Thoracic aorta (tissue), 2 donors: ENCODE measurements at regions not wholly inside any gene's neighbourhood (a gene's known extent, or its start where the extent isn't known, plus 50 kb on each side); places are given as distances from the start of the nearest gene placed in this dataset.

Experiments
- ATAC-seq: fragments of 150-250 bp; one replicate; pipeline ENCODE4 v1.8.0; 2017; ENCODE audit warnings: low read depth; ENCODE audit not compliant: insufficient number of reproducible peaks, low FRiP score
- DNase-seq: peaks from one replicate; pipeline ENCODE4 v3.0.0-alpha.2; 2020; ENCODE audit warnings: low spot score
- H3K27ac ChIP-seq, 2 donors: fragments of 200-600 bp; sonication (generic); 1 replicate in 1 of 2; 2 replicates in 1 of 2; pipeline ENCODE4 v1.5.1; 2016; ENCODE audit warnings: mild to moderate bottlenecking in 2 of 2, moderate library complexity in 2 of 2
- H3K27me3 ChIP-seq: fragments of 200-600 bp; sonication (generic); replicated peaks from 2 replicates; pipeline ENCODE4 v1.6.0; 2016; ENCODE audit warnings: mild to moderate bottlenecking; ENCODE audit not compliant: insufficient read depth
- H3K36me3 ChIP-seq: fragments of 200-600 bp; sonication (generic); one replicate; pipeline ENCODE4 v1.5.1; 2016
- H3K4me1 ChIP-seq, 2 donors: fragments of 200-600 bp; sonication (generic); 1 replicate in 1 of 2; 2 replicates in 1 of 2; pipeline versions ENCODE4 v1.5.1 to v1.6.0; 2016; ENCODE audit warnings: low read depth in 2 of 2, mild to moderate bottlenecking in 1 of 2; ENCODE audit not compliant: control insufficient read depth in 1 of 2
- H3K4me3 ChIP-seq: fragments of 200-600 bp; sonication (generic); 2 replicates; pipeline ENCODE4 v1.5.1; 2016; ENCODE audit warnings: mild to moderate bottlenecking
- H3K9me3 ChIP-seq: fragments of 200-600 bp; sonication (generic); 2 replicates; pipeline ENCODE4 v1.5.1; 2016
- CTCF ChIP-seq: fragments of 200-600 bp; sonication (generic); IDR thresholded peaks from one replicate; pipeline ENCODE4 v1.5.1; 2019; ENCODE audit warnings: antibody characterized with exemption

GRCh38 chr17:53012364-53012763 lies 810.4 kb upstream of the KIF2B start:
- no peak for ATAC-seq
- no peak for TF ChIP-seq CTCF
- no peaks in the 10 kb centered on the region for H3K9me3 ChIP-seq
- no peaks in the 10 kb centered on the region for H3K4me1 ChIP-seq
- DNase-seq = no peak
- H3K27ac ChIP-seq = no peak overlapping the region
- H3K36me3 ChIP-seq = no peaks in the 10 kb centered on the region
- H3K27me3 ChIP-seq = no peaks in the 10 kb centered on the region
- no peak overlapping the region for H3K4me3 ChIP-seq

DNA sequence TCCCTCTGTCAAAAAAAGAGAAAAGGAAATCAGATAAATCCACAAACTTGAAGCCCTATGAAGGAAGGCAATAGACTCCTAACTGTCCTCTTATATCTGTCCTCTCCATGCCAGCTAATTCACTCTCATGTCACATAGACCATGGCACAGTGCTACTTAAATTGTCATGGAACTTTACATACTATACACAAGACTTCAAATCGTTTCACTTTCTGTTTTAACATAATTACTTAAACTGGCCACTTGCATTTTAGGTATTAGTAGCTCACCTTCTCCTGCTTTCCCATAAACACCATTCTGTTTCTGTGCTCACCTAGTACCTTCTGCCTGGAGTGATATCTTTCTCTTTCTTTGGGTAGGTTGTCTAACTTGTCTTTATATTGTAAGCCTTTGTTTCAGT lies 816.7 kb upstream of the KIF2B start:
- ATAC-seq = no peak
- H3K36me3 ChIP-seq = no peaks in the 10 kb centered on the region
- H3K9me3 ChIP-seq = no peaks in the 10 kb centered on the region
- no peaks in the 10 kb centered on the region for H3K4me1 ChIP-seq
- no peak overlapping the region for H3K4me3 ChIP-seq
- no peaks in the 10 kb centered on the region for H3K27me3 ChIP-seq
- TF ChIP-seq CTCF = no peak
- DNase-seq = no peak
- no peak overlapping the region for H3K27ac ChIP-seq

DNA sequence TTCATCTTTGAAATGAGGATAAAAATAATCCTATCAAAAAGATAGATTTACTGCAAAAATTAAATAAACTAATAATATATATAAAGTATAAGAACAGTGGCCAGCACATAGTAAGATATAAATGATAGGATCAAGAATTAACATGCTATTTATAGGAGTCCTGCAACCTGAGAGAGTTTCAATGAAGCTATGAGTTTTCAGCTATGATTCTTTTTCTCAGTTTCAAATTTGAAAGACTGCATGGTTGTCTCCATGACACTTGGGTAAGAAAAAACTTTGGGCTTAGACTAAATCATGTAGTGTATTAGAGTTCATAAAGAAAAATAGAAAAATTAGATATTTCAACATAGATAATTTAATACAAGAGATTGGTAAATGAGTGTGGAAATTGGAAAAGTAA lies 817.8 kb upstream of the KIF2B start:
- DNase-seq = no peak
- Histone ChIP-seq H3K27ac (no peak overlapping the region), H3K9me3 (no peaks in the 10 kb centered on the region), H3K4me1 (no peaks in the 10 kb centered on the region), H3K27me3 (no peaks in the 10 kb centered on the region), H3K4me3 (no peak overlapping the region), H3K36me3 (no peaks in the 10 kb centered on the region)
- TF ChIP-seq CTCF = no peak
- no peak for ATAC-seq

DNA sequence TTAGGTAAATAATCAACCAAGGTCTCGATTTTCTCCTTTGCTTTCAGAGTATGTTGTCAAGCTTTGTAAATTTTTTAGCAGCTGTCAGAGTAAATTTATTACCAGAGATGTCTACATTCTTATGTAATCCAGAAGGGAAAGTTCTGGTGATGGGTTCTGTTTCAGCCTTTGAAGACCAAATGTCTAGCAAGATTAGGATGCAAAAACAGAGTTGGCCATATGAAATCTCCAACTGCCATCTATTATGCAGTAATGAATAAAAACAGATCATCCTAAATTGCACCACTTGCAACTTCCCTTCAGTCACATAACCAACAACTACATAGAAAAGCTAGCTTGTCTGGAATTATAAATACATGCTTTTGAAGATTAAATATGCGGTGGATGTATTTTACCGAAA lies 826.8 kb upstream of the KIF2B start:
- Histone ChIP-seq H3K36me3 (no peaks in the 10 kb centered on the region), H3K27me3 (no peaks in the 10 kb centered on the region), H3K9me3 (no peaks in the 10 kb centered on the region), H3K4me3 (no peak overlapping the region), H3K4me1 (no peaks in the 10 kb centered on the region), H3K27ac (no peak overlapping the region)
- no peak for DNase-seq
- TF ChIP-seq CTCF = no peak
- ATAC-seq = no peak

DNA sequence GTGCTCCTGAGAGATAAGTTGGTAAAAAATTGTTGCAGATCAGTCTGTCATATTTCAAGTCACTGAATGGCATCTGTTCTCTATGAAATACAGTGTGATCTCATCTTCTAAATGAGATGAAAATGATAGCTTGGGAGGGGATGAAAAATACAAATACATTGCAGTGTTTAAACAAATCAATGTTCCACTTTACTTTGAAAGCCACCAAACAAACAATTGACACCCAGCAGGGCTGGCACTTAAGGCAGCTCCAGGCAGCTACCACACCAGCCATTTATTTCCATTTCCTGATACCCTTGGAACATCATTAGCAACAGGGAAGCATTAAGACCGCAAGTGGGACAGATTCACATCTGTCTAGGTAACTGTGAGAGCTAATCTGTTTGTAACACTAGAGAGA lies 827.6 kb upstream of the KIF2B start:
- Histone ChIP-seq H3K27ac (no peak overlapping the region), H3K9me3 (no peaks in the 10 kb centered on the region), H3K27me3 (no peaks in the 10 kb centered on the region), H3K4me3 (no peak overlapping the region), H3K36me3 (no peaks in the 10 kb centered on the region), H3K4me1 (no peaks in the 10 kb centered on the region)
- ATAC-seq (no peak), DNase-seq (no peak)
- TF ChIP-seq CTCF = no peak
